PFSK-1 (cell line): ENCODE measurements at regions not wholly inside any gene's neighbourhood (a gene's known extent, or its start where the extent isn't known, plus 50 kb on each side); places are given as distances from the start of the nearest gene placed in this dataset.

Source experiments
- POLR2AphosphoS5 ChIP-seq: IDR thresholded peaks from 2 replicates; pipeline ENCODE4 v1.6.1; 2012; ENCODE audit warnings: low read depth, mild to moderate bottlenecking, control low read depth, low read length, moderate library complexity
- SIN3A ChIP-seq: IDR thresholded peaks from 2 replicates; pipeline ENCODE4 v1.6.1; 2012; ENCODE audit warnings: mild to moderate bottlenecking, low read length, moderate library complexity, borderline replicate concordance; ENCODE audit not compliant: insufficient read depth
- TAF1 ChIP-seq: IDR thresholded peaks from 2 replicates; pipeline ENCODE4 v1.6.1; 2012; ENCODE audit warnings: low read length, control low read depth, borderline replicate concordance; ENCODE audit not compliant: insufficient read depth

DNA sequence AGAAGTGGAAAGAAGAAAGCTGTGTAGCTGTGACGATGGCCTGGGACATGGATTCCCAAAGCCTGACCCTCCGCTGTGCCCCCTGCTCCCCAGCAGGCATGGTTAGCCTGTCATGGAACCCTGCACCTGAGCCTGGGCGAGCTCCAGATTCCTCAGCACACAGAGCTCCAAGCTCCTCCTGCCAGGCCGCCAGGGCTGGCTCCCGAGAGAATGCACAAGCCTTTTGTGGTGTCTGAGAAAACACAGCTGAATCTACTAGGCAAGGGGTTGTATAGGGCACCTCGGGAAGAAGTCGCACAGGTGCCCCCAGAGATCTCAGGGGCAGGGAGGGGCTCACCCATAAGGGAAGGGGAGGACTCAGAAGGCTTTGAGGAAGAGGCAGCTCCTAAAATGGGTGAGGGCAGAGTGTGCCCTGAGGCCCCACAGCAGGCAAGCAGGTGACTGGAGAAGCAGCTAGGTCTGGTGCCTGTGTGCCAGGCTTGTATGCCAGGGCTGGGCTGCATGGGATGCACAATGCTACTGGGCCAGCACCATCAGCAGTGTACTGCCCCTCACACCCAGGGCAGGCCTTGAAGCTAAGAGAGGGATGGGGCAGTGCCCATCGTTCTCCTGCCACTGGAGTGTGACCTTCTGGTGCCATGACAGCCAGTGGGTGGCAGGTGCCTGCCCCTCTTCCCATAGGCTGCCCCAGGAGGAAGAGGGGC is 64.3 kb upstream of the CD93 start:
- TF ChIP-seq TAF1 (no peak), POLR2AphosphoS5 (no peak), SIN3A (no peak)
